NCI-H1092 (cell line): ENCODE measurements at regions not wholly inside any gene's neighbourhood (a gene's known extent, or its start where the extent isn't known, plus 50 kb on each side); places are given as distances from the start of the nearest gene placed in this dataset.
"Not testable (repeated sequence)": the region's sequence is repeated elsewhere in the genome, so short reads cannot be mapped to it uniquely, and the experiment has no call there.

ENCODE experiments used
- DNase-seq: peaks from one replicate; lab custom pipeline; 2025; lab: John Stamatoyannopoulos, UW

DNA sequence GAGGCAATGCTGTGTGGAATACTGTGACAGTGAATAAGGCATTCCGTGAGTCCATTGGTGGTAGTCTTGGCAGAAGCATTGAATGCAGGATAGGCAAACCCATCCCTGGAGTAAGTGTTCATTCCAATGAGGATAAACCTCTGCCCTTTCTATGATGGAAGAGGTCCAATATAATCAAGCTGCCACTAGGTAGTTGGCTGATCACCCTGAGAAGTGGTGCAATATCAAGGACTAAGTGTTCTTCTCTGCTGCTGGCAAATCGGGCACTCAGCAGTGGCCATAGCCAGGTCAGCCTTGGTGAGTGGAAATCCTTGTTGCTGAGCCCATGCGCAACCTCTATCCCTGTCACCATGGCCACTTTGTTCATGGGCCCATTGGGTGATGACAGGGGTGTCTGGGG is 70.1 kb downstream of the FBXO4 start:
- DNase-seq: no peak

DNA sequence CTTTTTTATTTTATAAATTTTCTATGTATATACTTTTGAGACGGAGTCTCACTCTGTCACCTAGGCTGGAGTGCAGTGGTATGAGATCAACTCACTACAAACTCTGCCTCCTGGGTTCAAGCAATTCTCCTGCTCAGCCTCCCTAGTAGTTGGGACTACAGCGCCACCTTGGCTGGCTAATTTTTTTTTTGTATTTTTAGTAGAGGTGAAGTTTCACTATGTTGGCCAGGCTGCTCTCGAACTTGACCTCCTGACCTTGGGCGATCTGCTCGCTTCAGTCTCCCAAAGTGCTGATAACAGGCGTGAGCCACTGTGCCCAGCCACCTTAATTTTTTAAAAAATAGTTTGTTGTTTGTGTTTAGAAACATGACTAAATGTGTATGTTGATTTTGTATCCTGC is 76.6 kb downstream of the FBXO4 start:
- DNase-seq: no peak

- DNase-seq: not testable (repeated sequence)
These were observed 78.8 kb downstream of the FBXO4 start for GRCh38 chr5:42003852-42004251.

DNA sequence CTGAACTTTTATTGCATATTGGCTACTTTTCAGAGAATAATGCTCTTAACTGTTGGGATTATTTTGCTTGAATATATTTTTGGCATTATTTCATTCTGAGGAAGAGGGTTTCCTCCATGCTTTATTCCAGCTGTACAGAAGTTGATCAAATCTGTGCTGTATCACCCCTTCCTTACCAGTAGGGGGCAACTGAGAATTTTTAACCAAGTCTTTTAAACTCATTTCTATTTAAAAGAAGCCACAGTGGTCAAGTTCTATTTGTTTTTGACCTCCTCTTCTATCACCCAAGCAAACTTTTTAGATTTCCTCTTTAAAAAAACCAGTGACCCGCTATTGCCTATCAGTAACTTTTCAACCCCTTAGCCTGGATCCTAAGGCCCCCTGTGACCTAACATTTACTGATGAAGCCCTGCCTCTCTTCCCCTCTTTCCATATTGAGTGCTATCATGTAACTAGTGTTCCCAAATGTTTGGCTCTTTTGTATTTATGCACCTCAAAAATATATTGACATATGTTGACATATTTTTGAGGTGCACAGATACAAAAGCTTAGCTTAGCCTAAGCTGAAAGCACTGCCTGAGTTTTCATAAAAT is 80.6 kb downstream of the FBXO4 start:
- DNase-seq: no peak

DNA sequence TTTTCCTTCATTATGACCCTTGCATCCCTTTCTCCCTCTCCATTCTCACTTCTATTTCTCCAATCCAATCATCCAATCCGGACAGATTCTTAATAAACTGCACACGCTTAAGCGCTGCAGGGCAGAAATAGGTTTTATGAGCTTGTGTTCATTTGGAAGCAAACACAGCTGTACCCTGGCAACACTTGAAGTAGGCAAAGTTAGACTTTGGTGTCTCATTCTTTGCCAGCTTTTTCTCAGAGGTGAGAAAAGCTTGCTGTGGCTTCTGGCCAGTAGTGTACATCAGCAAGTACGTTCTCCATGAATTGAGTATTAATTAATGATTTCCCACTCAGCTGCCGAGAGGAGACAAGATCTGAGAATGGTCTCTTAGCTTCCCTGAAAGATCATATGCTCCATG is 88.5 kb downstream of the FBXO4 start:
- no peak for DNase-seq

DNA sequence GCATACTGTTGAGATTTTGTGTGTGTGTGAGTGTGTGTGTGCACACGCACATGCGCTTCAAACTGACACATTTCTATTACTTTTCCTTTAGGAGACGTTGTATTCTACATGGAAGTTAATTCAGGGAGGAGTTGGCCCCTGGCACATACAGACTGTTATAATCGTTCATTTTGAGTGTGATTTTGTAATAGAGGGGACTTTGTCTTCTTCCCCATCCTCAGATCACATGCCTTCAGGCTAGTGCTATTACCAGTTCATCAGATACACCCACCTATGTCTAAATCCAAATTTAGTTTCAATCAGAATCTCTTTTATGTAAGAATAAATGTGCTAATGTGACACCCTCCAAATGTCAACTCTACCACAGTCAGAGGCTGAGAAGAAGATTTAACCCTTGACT is 90.2 kb downstream of the FBXO4 start:
- no peak for DNase-seq

- no peak for DNase-seq
These were observed 90.6 kb downstream of the FBXO4 start for GRCh38 chr5:42015681-42016080.

GRCh38 chr5:42020788-42021530 is 95.9 kb downstream of the FBXO4 start:
- DNase-seq: no peak

DNA sequence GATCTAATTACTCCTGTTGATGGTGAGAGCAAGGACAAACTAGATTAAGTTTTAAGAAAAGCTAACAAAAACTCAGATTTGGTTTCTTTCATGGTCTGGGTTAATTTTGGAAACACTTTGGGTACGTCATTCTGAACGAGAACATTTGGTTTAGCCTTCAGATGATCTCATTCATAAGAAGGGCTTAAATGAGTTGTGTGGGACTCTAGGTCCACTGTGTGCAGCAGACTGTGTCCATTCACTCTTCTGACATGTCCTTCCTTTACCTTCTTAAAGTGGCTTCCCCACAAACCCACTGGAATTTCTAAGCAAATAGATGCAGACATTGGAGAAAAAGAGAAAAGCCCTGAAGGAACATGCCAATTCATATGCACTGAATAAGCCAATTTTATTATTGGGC is 96.8 kb downstream of the FBXO4 start:
- no peak for DNase-seq

DNA sequence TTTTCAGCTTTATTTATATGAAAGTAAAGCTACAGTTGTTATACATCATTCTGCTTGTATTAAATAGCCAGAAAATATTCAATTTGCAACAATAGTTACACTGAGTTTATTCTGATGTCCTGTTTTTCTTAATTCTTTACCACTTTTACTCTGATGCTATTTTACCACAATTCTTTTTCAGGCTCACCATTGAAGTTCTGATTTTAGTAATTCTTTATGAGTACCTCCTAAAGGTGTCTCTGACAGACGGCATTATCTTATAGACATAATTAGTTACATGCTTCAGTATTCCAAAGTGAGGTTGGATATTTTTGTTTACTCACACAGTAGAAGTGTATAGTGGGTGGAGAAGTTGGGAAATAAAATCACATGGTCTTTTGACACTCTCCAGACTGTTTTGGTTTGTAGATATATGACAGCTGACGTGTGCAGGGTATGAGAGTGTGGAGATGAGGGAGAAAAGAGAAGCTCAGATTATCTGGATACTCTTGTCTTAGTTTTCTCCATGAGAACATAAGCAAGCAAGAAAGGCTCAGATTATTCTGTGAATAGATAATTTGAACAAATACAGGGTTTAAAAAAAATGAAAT is 97.4 kb downstream of the FBXO4 start:
- no peak for DNase-seq

DNA sequence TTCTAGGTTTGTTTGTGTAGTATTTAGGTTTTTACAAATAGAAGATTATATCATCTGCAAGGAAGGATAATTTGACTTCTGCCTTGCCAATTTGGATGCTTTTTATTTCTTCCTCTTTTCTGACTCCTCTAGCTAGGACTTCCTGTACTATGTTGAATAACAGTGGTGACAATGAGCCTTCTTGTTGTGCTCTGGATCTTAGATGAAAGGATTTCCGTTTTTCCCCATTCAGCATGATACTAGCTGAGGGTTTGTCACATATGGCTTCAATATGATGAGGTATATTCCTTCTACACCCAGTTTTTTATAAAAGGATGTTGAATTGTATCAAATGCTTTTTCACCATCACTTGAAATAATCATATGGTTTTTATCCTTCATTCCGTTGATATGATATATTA is 101.4 kb downstream of the FBXO4 start:
- no peak for DNase-seq

- DNase-seq: no peak
These were observed 107.1 kb downstream of the FBXO4 start for GRCh38 chr5:42032137-42032536.

GRCh38 chr5:42035526-42035925 is 110.4 kb downstream of the FBXO4 start:
- no peak for DNase-seq

DNA sequence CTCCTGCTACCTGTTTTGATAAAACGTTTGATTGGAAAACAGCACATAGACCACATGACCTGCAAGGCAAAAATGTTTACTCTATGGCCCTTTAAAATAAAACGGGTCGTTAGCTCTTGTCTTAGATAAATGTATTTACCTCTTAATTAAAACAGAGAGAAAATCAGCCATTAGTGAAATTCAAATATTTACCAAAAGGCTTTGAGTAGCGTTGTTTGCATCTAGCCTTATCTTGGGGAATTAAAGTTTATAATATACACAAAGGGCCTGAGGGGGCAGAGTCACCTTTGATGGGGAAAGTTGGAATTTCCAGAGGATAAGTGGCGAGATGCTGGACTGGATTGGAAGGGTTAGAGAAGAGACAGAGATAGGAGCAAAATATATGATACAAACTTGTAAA is 111.3 kb downstream of the FBXO4 start:
- no peak for DNase-seq

- DNase-seq: no peak
These were observed 112.4 kb downstream of the FBXO4 start for GRCh38 chr5:42037379-42037932.

GRCh38 chr5:42043400-42043799 is 118.3 kb downstream of the FBXO4 start:
- no peak for DNase-seq

- DNase-seq: peak; percentile 16
These were observed 132.2 kb downstream of the FBXO4 start for GRCh38 chr5:42057254-42057690.

DNA sequence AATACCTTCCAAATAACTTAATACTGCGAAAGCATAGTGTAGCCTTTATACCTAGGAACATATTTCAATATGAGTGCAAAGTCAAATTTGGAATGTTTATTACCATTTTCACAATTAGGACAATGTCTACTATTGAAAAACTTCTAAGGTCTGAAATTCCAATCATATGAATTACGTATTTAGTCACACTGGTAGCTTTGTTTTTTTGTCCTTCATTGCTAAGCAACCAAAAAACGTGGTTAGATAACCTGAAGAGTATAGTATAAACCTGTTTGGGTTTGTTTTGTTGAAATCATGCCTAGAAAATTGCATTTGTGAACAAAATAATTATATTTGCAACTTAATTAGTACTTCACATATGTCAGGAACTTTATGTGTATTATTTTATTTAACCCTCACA is 134.2 kb downstream of the FBXO4 start:
- no peak for DNase-seq

DNA sequence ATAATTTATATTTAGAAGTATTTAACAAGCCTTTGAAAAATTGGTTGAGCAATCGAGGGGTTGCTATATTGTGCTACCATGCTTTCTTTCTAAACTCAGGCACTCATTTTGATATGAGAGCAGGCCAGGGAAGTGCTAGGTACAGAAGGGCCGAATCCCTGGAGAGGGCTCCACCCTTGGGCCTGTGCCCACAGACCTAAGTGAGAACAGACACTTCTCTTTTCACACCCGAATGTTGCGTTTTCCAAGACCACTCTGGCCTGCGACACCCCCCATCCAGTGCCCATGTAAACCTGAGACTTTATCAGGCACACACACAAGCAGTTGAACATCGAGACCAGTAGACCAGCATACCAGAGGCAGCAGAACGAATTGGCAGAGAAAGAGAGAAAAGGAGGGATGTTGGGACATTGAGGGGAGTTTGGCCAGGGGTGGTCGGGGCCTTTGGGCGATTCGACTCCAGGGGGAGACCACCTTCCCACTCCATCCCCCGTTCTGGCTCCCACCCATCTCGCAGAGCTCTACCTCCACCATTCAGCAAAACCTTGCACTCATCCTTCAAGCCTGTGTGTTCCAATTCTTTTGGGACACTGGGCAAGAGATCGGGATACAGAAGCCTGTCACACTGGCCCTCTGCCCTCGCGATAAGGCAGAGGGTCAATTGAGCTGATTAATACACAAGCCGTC is 134.8 kb downstream of the FBXO4 start:
- DNase-seq: no peak

DNA sequence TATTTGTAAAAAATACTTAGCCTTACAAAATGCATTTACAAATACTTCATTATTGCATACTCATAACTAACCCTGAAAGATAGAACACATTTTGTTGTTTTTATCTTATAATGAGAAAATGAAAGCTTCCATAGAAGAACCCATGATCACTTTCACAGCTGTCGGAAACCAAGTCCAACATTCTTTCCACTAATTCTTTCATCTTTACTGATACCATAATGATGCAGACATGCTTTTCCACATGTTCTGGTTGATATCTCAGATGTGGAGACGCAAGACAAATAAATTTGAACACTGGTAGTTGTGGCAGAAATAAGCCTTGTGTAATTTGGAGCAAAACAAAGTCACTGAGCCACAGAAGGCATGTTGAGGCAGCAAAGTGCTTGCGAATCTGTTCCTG is 136.0 kb downstream of the FBXO4 start:
- DNase-seq: no peak

GRCh38 chr5:42064821-42065220 is 139.7 kb downstream of the FBXO4 start:
- DNase-seq: no peak

DNA sequence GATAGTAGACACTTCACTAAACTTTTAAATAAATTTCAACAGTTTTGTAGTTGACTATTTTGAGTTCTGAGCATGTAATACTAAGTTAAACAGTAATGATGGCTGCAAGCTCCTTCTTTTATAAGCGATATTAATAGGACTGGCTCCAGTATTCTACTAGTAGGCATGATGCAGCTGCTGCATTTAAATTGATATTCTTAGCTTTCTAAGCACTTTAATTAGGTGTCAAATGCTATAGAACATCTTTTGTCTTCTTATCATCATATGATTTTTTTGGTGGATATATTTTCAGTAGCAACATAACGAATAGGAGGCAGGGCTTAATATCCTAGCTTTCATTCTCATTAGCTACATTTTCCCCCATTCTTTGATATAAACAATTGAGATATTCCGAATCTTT is 141.1 kb downstream of the FBXO4 start:
- DNase-seq: no peak

DNA sequence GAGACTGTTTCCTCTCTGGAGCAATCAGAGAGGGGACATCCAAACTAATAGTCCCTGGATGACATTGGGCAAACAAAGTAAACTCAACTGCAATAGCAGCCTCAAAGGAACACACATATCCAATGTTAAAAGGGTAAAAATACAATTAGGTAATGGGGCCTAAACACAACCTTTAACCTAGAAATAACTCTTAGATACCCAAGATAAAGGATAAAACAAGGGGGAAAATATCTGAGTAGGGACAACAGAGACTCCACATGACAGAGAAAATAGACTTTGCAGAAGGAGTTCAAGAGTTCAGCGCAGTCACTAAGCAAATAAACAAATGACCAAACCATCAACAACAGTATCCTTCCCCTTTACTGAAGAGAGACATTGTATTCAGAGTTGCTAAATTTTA is 149.3 kb downstream of the FBXO4 start:
- no peak for DNase-seq
